ENCODE measurements at regions not wholly inside any gene's neighbourhood (a gene's known extent, or its start where the extent isn't known, plus 50 kb on each side); places are given as distances from the start of the nearest gene placed in this dataset.
"Not testable (repeated sequence)": the region's sequence is repeated elsewhere in the genome, so short reads cannot be mapped to it uniquely, and the experiment has no call there.

- intact Hi-C loops (cut with micrococcal nuclease) = no loop called here
- POLR2A ChIA-PET = interaction anchor here (0.6 kb wide), 1 partner anchor 1069 kb away, joined by 3 read pairs; no protein-coding TSS in a partner anchor
- H3K36me3 Mint-ChIP-seq (ENCODE audit: insufficient read depth, unreplicated experiment) = no peaks in the 10 kb centered on the region
Measured at GRCh38 chr9:107830479-107830878, 340.9 kb upstream of the KLF4 start.

DNA sequence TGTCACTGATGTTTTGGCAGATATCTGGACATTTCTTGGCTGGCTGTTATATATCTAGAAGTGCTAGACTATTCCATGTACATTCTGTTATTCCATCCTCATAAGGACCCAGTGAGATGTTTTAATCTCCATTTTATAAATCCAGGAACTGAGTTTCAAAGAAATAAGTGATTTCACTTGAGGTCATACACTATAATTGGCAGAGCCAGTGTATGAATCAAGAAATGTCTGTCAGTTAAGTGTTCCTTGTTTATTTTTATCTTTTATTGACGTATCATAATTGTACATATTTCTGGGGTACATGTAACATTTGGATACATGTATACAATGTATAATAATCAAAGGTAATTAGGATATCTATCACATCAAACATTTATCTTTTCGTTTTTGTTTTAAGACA, 338.3 kb upstream of the KLF4 start:
- TF ChIP-seq, protein P1, sequence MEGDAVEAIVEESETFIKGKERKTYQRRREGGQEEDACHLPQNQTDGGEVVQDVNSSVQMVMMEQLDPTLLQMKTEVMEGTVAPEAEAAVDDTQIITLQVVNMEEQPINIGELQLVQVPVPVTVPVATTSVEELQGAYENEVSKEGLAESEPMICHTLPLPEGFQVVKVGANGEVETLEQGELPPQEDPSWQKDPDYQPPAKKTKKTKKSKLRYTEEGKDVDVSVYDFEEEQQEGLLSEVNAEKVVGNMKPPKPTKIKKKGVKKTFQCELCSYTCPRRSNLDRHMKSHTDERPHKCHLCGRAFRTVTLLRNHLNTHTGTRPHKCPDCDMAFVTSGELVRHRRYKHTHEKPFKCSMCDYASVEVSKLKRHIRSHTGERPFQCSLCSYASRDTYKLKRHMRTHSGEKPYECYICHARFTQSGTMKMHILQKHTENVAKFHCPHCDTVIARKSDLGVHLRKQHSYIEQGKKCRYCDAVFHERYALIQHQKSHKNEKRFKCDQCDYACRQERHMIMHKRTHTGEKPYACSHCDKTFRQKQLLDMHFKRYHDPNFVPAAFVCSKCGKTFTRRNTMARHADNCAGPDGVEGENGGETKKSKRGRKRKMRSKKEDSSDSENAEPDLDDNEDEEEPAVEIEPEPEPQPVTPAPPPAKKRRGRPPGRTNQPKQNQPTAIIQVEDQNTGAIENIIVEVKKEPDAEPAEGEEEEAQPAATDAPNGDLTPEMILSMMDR (IDR thresholded peaks at IDR 0.05; ENCODE audit: unreplicated experiment) = no peak
- intact Hi-C loops (cut with micrococcal nuclease) = no loop called here
- Mint-ChIP-seq H3K4me3 (ENCODE audit: unreplicated experiment) (no peak overlapping the region), H3K36me3 (ENCODE audit: insufficient read depth, unreplicated experiment) (no peaks in the 10 kb centered on the region), H3K27me3 (ENCODE audit: insufficient read depth, unreplicated experiment) (no peaks in the 10 kb centered on the region), H3K4me1 (ENCODE audit: insufficient read depth, unreplicated experiment) (no peaks in the 10 kb centered on the region), H3K9me3 (ENCODE audit: unreplicated experiment) (peaks cover 11% of the 10 kb centered on the region), H3K27ac (ENCODE audit: low read depth, unreplicated experiment) (no peak overlapping the region)
- no peak for DNase-seq (ENCODE audit: unreplicated experiment)
- POLR2A ChIA-PET = no interaction called here
- no TSS peak for BruUV-seq (replicated peaks)
- CTCF ChIA-PET = no interaction called here

More at GRCh38 chr9:107830479-107830878, 340.9 kb upstream of the KLF4 start:
- BruUV-seq (replicated peaks) = no TSS peak
- Mint-ChIP-seq H3K9me3 (ENCODE audit: unreplicated experiment) (peaks cover 11% of the 10 kb centered on the region), H3K27ac (ENCODE audit: low read depth, unreplicated experiment) (no peak overlapping the region), H3K4me1 (ENCODE audit: insufficient read depth, unreplicated experiment) (peaks cover 6% of the 10 kb centered on the region), H3K27me3 (ENCODE audit: insufficient read depth, unreplicated experiment) (no peaks in the 10 kb centered on the region), H3K4me3 (ENCODE audit: unreplicated experiment) (no peak overlapping the region)
- no peak for DNase-seq (ENCODE audit: unreplicated experiment)
- TF ChIP-seq, protein P1 (IDR thresholded peaks at IDR 0.05; ENCODE audit: unreplicated experiment) = no peak
- CTCF ChIA-PET = interaction anchor here (0.7 kb wide), 1 partner anchor 9 kb away, joined by 3 read pairs; no protein-coding TSS in a partner anchor

GRCh38 chr9:107827304-107827703, 337.7 kb upstream of the KLF4 start:
- no peaks in the 10 kb centered on the region for H3K4me1 Mint-ChIP-seq (ENCODE audit: insufficient read depth, unreplicated experiment)
- H3K27ac Mint-ChIP-seq (ENCODE audit: low read depth, unreplicated experiment) = no peak overlapping the region
- BruUV-seq (replicated peaks) = no TSS peak
- TF ChIP-seq, protein P1 (IDR thresholded peaks at IDR 0.05; ENCODE audit: unreplicated experiment) = no peak
- intact Hi-C loops (cut with micrococcal nuclease) = no loop called here
- peaks cover 11% of the 10 kb centered on the region for H3K9me3 Mint-ChIP-seq (ENCODE audit: unreplicated experiment)
- H3K27me3 Mint-ChIP-seq (ENCODE audit: insufficient read depth, unreplicated experiment) = no peaks in the 10 kb centered on the region
- no peaks in the 10 kb centered on the region for H3K36me3 Mint-ChIP-seq (ENCODE audit: insufficient read depth, unreplicated experiment)
- H3K4me3 Mint-ChIP-seq (ENCODE audit: unreplicated experiment) = no peak overlapping the region
- CTCF ChIA-PET = no interaction called here
- POLR2A ChIA-PET = no interaction called here
- no peak for DNase-seq (ENCODE audit: unreplicated experiment)

DNA sequence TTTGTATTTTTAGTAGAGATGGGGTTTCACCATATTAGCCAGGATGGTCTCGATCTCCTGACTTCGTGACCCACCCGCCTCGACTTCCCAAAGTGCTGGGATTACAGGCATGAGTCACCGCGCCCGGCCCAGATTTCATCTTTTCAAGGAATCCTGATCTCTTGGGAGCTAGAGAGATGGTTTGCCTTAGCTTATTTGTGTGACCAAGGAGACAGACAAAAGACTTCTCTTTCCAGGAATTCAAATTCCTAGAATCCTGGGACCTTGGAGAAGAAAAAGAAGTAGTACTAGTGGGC, 337.1 kb upstream of the KLF4 start:
- H3K27me3 Mint-ChIP-seq (ENCODE audit: insufficient read depth, unreplicated experiment); intact Hi-C loops (cut with micrococcal nuclease); H3K4me1 Mint-ChIP-seq (ENCODE audit: insufficient read depth, unreplicated experiment); H3K27ac Mint-ChIP-seq (ENCODE audit: low read depth, unreplicated experiment); H3K4me3 Mint-ChIP-seq (ENCODE audit: unreplicated experiment); H3K36me3 Mint-ChIP-seq (ENCODE audit: insufficient read depth, unreplicated experiment); CTCF ChIA-PET; DNase-seq (ENCODE audit: unreplicated experiment); POLR2A ChIA-PET; BruUV-seq (replicated peaks): not testable (repeated sequence)
- peaks cover 11% of the 10 kb centered on the region for H3K9me3 Mint-ChIP-seq (ENCODE audit: unreplicated experiment)

DNA sequence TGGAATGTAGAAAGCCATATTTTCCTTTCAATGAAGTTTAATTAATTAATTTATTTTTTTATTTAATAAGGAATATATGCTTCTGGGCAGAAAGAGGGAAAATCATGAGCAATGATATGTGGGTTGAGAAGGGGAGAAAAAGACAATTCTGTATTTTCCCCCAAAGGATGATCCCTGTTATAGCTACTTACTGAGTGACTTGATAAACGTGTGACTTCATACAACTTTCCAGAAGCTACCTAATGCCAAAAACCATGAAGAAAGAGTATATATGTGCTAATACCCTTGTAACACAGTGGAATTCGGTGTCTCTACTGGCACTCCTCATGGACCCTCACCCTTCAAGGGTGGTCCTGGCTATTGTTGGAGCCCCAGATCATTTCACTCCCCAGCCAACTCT, 335.0 kb upstream of the KLF4 start:
- Mint-ChIP-seq H3K36me3 (ENCODE audit: insufficient read depth, unreplicated experiment) (peaks cover 5% of the 10 kb centered on the region), H3K4me3 (ENCODE audit: unreplicated experiment) (no peak overlapping the region), H3K27me3 (ENCODE audit: insufficient read depth, unreplicated experiment) (no peaks in the 10 kb centered on the region), H3K9me3 (ENCODE audit: unreplicated experiment) (peaks cover 3% of the 10 kb centered on the region), H3K27ac (ENCODE audit: low read depth, unreplicated experiment) (no peak overlapping the region), H3K4me1 (ENCODE audit: insufficient read depth, unreplicated experiment) (no peaks in the 10 kb centered on the region)
- no TSS peak for BruUV-seq (replicated peaks)
- intact Hi-C loops (cut with micrococcal nuclease) = no loop called here
- DNase-seq (ENCODE audit: unreplicated experiment) = no peak
- CTCF ChIA-PET = interaction anchor here (0.6 to 1.1 kb wide), 4 partner anchors 9 to 247 kb away, joined by 3 read pairs; no protein-coding TSS in a partner anchor
- TF ChIP-seq, protein P1 (IDR thresholded peaks at IDR 0.05; ENCODE audit: unreplicated experiment) = no peak
- POLR2A ChIA-PET = interaction anchor here (0.7 kb wide), 2 partner anchors 25 to 28 kb away, joined by 3 read pairs; no protein-coding TSS in a partner anchor
